D721Med (cell line): ENCODE measurements at regions not wholly inside any gene's neighbourhood (a gene's known extent, or its start where the extent isn't known, plus 50 kb on each side); places are given as distances from the start of the nearest gene placed in this dataset.
A peak's percentile ranks its signal among the peaks of the same experiment; 100 is the strongest.

ENCODE experiments used
- DNase-seq: peaks from one replicate; pipeline ENCODE4 v3.0.0; 2011; ENCODE audit warnings: low spot score; ENCODE audit not compliant: insufficient read length
- FAIRE-seq: peaks from 2 replicates; lab custom pipeline; 2011; peaks lifted over from hg19 to GRCh38; lab: Jason Lieb, UNC
- TF ChIP-seq, protein P1 (sequence below): IDR thresholded peaks from 2 replicates; pipeline ENCODE4 v1.5.1; 2012; ENCODE audit warnings: mild to moderate bottlenecking, control low read depth; ENCODE audit not compliant: insufficient read depth; ENCODE audit errors: missing control alignments

DNA sequence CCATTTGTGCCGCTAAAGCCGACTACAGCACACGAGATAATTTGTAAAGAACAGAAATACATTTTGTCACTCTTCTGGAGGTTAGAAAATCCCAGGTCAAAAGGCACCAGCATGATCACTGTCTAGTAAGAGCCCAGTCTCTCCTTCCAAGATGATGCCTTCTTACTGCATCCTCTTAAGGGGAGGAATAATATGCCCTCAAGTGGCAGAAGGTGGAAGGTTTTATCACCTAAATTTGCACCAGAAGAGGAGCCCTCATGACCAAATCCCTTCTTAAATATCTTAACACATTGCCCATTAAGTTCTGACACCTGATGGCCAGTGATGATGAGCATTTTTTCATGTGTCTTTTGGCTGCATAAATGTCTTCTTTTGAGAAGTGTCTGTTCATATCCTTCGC lies 326.7 kb upstream of the RGS18 start:
- FAIRE-seq (no peak), DNase-seq (no peak)
- TF ChIP-seq, protein P1, sequence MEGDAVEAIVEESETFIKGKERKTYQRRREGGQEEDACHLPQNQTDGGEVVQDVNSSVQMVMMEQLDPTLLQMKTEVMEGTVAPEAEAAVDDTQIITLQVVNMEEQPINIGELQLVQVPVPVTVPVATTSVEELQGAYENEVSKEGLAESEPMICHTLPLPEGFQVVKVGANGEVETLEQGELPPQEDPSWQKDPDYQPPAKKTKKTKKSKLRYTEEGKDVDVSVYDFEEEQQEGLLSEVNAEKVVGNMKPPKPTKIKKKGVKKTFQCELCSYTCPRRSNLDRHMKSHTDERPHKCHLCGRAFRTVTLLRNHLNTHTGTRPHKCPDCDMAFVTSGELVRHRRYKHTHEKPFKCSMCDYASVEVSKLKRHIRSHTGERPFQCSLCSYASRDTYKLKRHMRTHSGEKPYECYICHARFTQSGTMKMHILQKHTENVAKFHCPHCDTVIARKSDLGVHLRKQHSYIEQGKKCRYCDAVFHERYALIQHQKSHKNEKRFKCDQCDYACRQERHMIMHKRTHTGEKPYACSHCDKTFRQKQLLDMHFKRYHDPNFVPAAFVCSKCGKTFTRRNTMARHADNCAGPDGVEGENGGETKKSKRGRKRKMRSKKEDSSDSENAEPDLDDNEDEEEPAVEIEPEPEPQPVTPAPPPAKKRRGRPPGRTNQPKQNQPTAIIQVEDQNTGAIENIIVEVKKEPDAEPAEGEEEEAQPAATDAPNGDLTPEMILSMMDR, result peak; percentile 32

DNA sequence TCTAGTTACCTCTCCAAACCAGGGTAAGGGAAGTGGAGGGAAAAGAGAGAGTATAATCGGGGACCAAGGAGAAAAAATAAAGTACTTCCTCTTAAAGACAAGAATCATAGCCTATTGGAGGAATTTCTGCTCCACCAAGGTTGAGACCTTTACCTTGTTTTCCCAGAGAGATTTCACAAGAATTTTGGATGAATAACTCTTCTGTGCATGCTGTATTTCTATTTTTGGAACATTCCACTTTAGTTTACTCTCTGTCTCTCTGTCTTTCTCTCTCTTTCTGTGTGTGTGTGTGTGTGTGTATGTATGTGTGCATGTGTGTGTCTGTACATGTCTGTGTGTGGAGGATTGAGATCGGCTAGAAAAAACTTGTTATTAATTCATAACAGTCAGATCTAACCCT lies 318.4 kb upstream of the RGS18 start:
- TF ChIP-seq, protein P1, result no peak
- FAIRE-seq, result no peak
- no peak for DNase-seq

DNA sequence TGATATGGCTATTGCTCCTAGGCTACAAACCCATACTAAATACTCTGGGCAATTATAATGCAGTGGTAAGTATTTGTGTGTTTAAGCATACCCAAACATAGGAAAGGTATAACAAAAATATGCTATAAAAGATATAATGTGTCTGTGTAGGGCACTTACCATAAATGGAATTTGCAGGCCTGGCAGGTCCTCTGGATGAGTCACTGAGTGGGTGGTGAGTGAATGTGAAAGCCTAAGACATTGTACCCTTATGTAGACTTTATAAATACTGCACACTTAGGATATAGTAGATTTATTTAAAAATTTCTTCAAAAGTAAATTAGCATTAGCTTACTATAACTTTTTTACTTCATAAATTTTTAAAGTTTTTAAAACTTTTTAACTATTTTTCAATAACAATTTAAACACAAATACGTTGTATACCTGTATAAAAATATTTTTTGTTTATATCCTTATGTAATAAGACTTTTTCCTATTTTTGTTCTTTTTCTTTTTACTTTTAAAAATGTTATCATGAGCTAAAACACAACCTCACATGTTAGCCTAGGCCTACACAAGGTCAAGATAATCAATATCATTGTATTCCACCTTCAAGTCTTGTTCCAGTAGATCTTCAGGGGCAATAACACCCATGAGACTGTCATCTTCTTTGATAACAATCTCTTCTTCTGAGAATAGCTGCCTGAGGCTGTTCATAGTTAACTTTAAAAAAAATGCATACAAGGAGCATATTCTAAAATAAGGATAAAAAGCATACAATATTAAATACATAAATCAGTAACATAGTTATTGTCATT lies 306.3 kb upstream of the RGS18 start:
- FAIRE-seq (peak; percentile 53), DNase-seq (no peak)
- TF ChIP-seq, protein P1, result no peak

DNA sequence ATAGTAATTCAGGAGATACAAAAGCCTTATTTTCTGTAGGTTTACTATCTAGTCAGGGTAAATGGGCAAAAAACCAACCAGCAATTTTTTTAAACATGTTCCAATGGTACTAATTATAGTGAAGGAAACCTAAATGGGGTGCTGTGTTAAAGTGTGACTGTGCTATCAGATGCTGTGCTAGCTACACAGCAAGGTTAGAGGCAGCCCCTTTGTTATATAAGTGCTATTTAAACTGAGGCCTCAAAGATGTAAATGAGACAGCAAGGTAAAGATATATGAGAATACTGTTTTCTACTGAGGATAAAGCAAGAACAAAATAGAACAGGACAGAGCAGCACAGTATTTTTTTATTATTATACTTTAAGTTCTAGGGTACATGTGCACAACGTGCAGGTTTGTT lies 305.4 kb upstream of the RGS18 start:
- DNase-seq, result no peak
- FAIRE-seq, result no peak
- TF ChIP-seq, protein P1, result no peak

DNA sequence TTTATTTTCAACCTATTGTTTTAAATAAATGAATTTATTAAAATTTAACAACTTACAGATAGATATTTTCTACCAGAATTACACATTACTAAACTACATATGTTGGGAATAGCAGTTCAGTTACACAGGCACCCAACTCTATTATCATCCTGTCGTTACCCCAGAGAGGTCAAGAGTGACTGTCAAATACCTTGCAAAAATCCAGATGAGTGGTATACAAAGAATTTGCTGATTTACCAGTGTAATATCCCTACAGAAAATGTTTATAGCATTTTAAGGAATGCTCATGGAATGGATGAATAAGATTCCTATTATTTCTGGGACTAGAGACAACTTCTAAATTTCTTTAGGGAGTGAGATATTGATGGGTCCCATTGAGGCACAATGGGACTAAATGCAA lies 300.7 kb upstream of the RGS18 start:
- TF ChIP-seq, protein P1, result no peak
- FAIRE-seq, result no peak
- no peak for DNase-seq

DNA sequence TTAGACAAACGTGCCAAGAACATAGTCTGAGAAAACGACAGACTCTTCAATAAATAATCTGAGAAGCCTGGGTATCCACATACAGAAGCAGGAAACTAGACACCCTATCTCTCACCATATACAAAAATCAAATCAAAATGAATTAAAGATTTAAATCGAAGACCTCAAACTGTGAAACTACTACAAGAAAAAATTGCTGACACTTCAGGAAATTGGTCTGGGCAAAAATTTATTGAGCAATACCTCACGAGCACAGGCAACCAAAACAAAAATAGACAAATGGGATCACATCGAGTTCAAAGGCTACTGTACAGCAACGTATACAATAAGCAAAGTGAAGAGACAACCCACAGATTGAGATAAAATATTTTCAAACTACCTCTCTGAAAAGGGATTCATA lies 292.8 kb upstream of the RGS18 start:
- TF ChIP-seq, protein P1, result no peak
- DNase-seq, result no peak
- FAIRE-seq, result no peak

DNA sequence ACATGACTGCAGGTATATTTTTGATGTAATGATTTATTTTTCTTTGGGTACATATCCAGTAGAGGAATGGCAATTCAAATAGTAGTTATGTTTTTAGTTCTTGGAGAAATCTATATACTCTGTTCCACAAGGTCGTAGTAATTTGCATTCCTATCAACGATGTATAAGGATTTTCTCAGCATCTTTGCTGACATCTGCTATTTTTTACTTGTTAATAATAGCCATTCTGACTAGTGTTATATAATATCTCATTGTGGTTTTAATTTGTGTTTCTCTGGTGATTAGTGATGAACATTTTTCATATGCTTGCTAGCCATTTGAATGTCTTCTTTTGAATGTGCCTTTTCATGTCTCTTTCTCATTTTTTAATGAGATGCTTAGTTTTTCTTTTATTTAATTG lies 292.1 kb upstream of the RGS18 start:
- TF ChIP-seq, protein P1, result no peak
- FAIRE-seq (peak; percentile 16), DNase-seq (no peak)
